OCI-LY1 (cell line): ENCODE measurements at regions not wholly inside any gene's neighbourhood (a gene's known extent, or its start where the extent isn't known, plus 50 kb on each side); places are given as distances from the start of the nearest gene placed in this dataset.

Experiments used
- H2AFZ ChIP-seq: fragments of 200-600 bp; sonication (generic), shearing (Covaris generic); 2 replicates; pipeline ENCODE4 v1.6.0; 2014; ENCODE audit warnings: antibody characterized with exemption, mild to moderate bottlenecking, low read length
- H3F3A ChIP-seq: fragments of 200-600 bp; sonication (generic), shearing (Covaris generic); 2 replicates; pipeline ENCODE4 v1.6.0; 2014; ENCODE audit warnings: mild to moderate bottlenecking, antibody characterized with exemption, low read length, moderate library complexity; ENCODE audit not compliant: insufficient read depth
- H3K27ac ChIP-seq: fragments of 200-600 bp; sonication (generic); 2 replicates; pipeline ENCODE4 v1.5.1; 2014; ENCODE audit warnings: low read length, mixed run types, mild to moderate bottlenecking, low read depth; ENCODE audit not compliant: poor library complexity, severe bottlenecking
- H3K27me3 ChIP-seq: fragments of 200-600 bp; sonication (generic); 2 replicates; pipeline ENCODE4 v1.6.0; 2014; ENCODE audit warnings: antibody characterized with exemption, mild to moderate bottlenecking, low read length, moderate library complexity; ENCODE audit not compliant: insufficient read depth
- H3K36me3 ChIP-seq: fragments of 200-600 bp; sonication (generic); 2 replicates; pipeline ENCODE4 v1.6.1; 2014; ENCODE audit warnings: mild to moderate bottlenecking, antibody characterized with exemption, low read length, moderate library complexity, mixed read lengths; ENCODE audit not compliant: insufficient read depth
- H3K4me1 ChIP-seq: fragments of 200-600 bp; sonication (generic); 2 replicates; pipeline ENCODE4 v1.5.1; 2014; ENCODE audit warnings: mild to moderate bottlenecking, low read length, moderate library complexity; ENCODE audit not compliant: insufficient read depth, severe bottlenecking
- H3K4me2 ChIP-seq: fragments of 200-600 bp; sonication (generic), shearing (Covaris generic); 2 replicates; pipeline ENCODE4 v1.6.1; 2014; ENCODE audit warnings: low read length
- H3K4me3 ChIP-seq: fragments of 200-600 bp; sonication (generic); 2 replicates; pipeline ENCODE4 v1.5.1; 2014; ENCODE audit warnings: low read length, low read depth, mild to moderate bottlenecking, mixed read lengths; ENCODE audit not compliant: poor library complexity, severe bottlenecking
- H3K79me2 ChIP-seq: fragments of 200-600 bp; shearing (Covaris generic); 2 replicates; pipeline ENCODE4 v1.6.1; 2016; ENCODE audit warnings: mixed run types, low read length, mixed read lengths; ENCODE audit not compliant: insufficient read depth
- H3K9ac ChIP-seq: fragments of 200-600 bp; sonication (generic), shearing (Covaris generic); 2 replicates; pipeline ENCODE4 v1.6.1; 2014; ENCODE audit warnings: mild to moderate bottlenecking, low read length, mixed read lengths
- H3K9me2 ChIP-seq: fragments of 200-600 bp; sonication (generic), shearing (Covaris generic); 2 replicates; pipeline ENCODE4 v1.6.1; 2014; ENCODE audit warnings: low read depth, mild to moderate bottlenecking, low read length, mixed read lengths
- H3K9me3 ChIP-seq: fragments of 200-600 bp; shearing (Covaris generic); 2 replicates; pipeline ENCODE4 v1.6.1; 2014; ENCODE audit warnings: low read length, mixed read lengths
- H4K20me1 ChIP-seq: fragments of 200-600 bp; sonication (generic), shearing (Covaris generic); 2 replicates; pipeline ENCODE4 v1.6.0; 2016; ENCODE audit warnings: mild to moderate bottlenecking, low read length; ENCODE audit not compliant: insufficient read depth
- CTCF ChIP-seq: fragments of 200-600 bp; sonication (generic), shearing (Covaris generic); IDR thresholded peaks from 2 replicates; pipeline ENCODE4 v1.5.1; 2017; ENCODE audit warnings: mild to moderate bottlenecking, antibody characterized with exemption, low read length, moderate library complexity, mixed read lengths
- EZH2 ChIP-seq: fragments of 200-600 bp; sonication (generic), shearing (Covaris generic); IDR thresholded peaks from 2 replicates; pipeline ENCODE4 v1.8.0; 2017; ENCODE audit warnings: borderline replicate concordance, mixed run types, mild to moderate bottlenecking, antibody characterized with exemption, low read length, moderate library complexity, mixed read lengths

GRCh38 chr3:43170553-43170952 is 64.7 kb upstream of the POMGNT2 start:
- no peaks in the 10 kb centered on the region for H3K79me2 ChIP-seq
- no peak overlapping the region for H3K4me3 ChIP-seq
- no peak overlapping the region for H3K4me2 ChIP-seq
- H4K20me1 ChIP-seq: no peaks in the 10 kb centered on the region
- no peak overlapping the region for H2AFZ ChIP-seq
- no peaks in the 10 kb centered on the region for H3K27me3 ChIP-seq
- H3F3A ChIP-seq: no peaks in the 10 kb centered on the region
- H3K27ac ChIP-seq: no peak overlapping the region
- no peaks in the 10 kb centered on the region for H3K36me3 ChIP-seq
- H3K4me1 ChIP-seq: no peaks in the 10 kb centered on the region
- no peak for TF ChIP-seq EZH2
- no peak for TF ChIP-seq CTCF
- no peaks in the 10 kb centered on the region for H3K9me2 ChIP-seq
- no peak overlapping the region for H3K9ac ChIP-seq
- H3K9me3 ChIP-seq: no peaks in the 10 kb centered on the region

- no peaks in the 10 kb centered on the region for H3K4me1 ChIP-seq
- H3K79me2 ChIP-seq: no peaks in the 10 kb centered on the region
- no peaks in the 10 kb centered on the region for H4K20me1 ChIP-seq
- no peak overlapping the region for H3K4me3 ChIP-seq
- H3K27me3 ChIP-seq: no peaks in the 10 kb centered on the region
- H3K4me2 ChIP-seq: no peak overlapping the region
- no peaks in the 10 kb centered on the region for H3F3A ChIP-seq
- H2AFZ ChIP-seq: no peak overlapping the region
- H3K9me2 ChIP-seq: no peaks in the 10 kb centered on the region
- TF ChIP-seq CTCF (no peak), EZH2 (no peak)
- no peak overlapping the region for H3K9ac ChIP-seq
- H3K9me3 ChIP-seq: no peaks in the 10 kb centered on the region
- H3K36me3 ChIP-seq: no peaks in the 10 kb centered on the region
- no peak overlapping the region for H3K27ac ChIP-seq
Observed at GRCh38 chr3:43169987-43170386, 64.1 kb upstream of the POMGNT2 start.

- H3K79me2 ChIP-seq: no peaks in the 10 kb centered on the region
- no peak overlapping the region for H3K4me2 ChIP-seq
- no peaks in the 10 kb centered on the region for H3K27me3 ChIP-seq
- no peaks in the 10 kb centered on the region for H3K4me1 ChIP-seq
- no peaks in the 10 kb centered on the region for H3K36me3 ChIP-seq
- H4K20me1 ChIP-seq: no peaks in the 10 kb centered on the region
- no peak overlapping the region for H3K9ac ChIP-seq
- H2AFZ ChIP-seq: no peak overlapping the region
- no peak overlapping the region for H3K4me3 ChIP-seq
- no peaks in the 10 kb centered on the region for H3K9me3 ChIP-seq
- H3F3A ChIP-seq: no peaks in the 10 kb centered on the region
- TF ChIP-seq EZH2 (no peak), CTCF (no peak)
- H3K27ac ChIP-seq: no peak overlapping the region
- H3K9me2 ChIP-seq: no peaks in the 10 kb centered on the region
Observed at GRCh38 chr3:43166406-43166805, 60.5 kb upstream of the POMGNT2 start.
